NT2/D1 (cell line): ENCODE measurements at regions not wholly inside any gene's neighbourhood (a gene's known extent, or its start where the extent isn't known, plus 50 kb on each side); places are given as distances from the start of the nearest gene placed in this dataset.

Experiments used
- YY1 ChIP-seq: IDR thresholded peaks from 2 replicates; pipeline ENCODE4 v1.6.1; 2011; ENCODE audit not compliant: insufficient read length, insufficient read depth
- ZNF274 ChIP-seq: IDR thresholded peaks from 2 replicates; pipeline ENCODE4 v1.6.1; 2011; ENCODE audit warnings: mild to moderate bottlenecking, low read depth, low read length

- TF ChIP-seq ZNF274 (no peak), YY1 (no peak)
Measured at GRCh38 chr7:113562801-113563200, 356.0 kb downstream of the PPP1R3A start.
